Caco-2 (cell line): ENCODE measurements at regions not wholly inside any gene's neighbourhood (a gene's known extent, or its start where the extent isn't known, plus 50 kb on each side); places are given as distances from the start of the nearest gene placed in this dataset.

Experiments
- BruUV-seq: library from RNA; stranded (reverse); fragments of 400-500 nt; replicated peaks from 2 replicates; lab custom pipeline; 2021; lab: Mats Ljungman, UMichigan
- CTCF ChIA-PET: fragments of 300-600 bp; sonication (Branson Sonifier 250); formaldehyde crosslinking; loops from one replicate; lab custom pipeline; 2022; ENCODE audit warnings: antibody characterized with exemption; lab: Charles Lee
- POLR2A ChIA-PET: fragments of 300-600 bp; sonication (Branson Sonifier 250); formaldehyde crosslinking; loops from one replicate; lab custom pipeline; 2022; ENCODE audit warnings: antibody characterized with exemption; lab: Charles Lee
- DNase-seq, 2 experiments: peaks; one replicate each; pipeline versions ENCODE4 v3.0.0 to v3.0.0-alpha.2; 2020 to 2022
- H3K27me3 ChIP-seq: replicated peaks from 2 replicates; pipeline ENCODE4 v1.6.0; 2011; ENCODE audit warnings: low read length; ENCODE audit not compliant: control insufficient read depth, insufficient read depth
- H3K36me3 ChIP-seq: 2 replicates; pipeline ENCODE4 v1.5.1; 2011; ENCODE audit warnings: low read length; ENCODE audit not compliant: control insufficient read depth, insufficient read depth
- H3K4me1 ChIP-seq: fragments of 250-450 bp; sonication (Bioruptor Pico); 2 replicates; pipeline ENCODE4 v1.5.1; 2020; ENCODE audit warnings: mild to moderate bottlenecking
- H3K4me3 ChIP-seq: 2 replicates; pipeline ENCODE4 v1.5.1; 2011; ENCODE audit warnings: low read depth, mild to moderate bottlenecking, control low read depth, low read length
- H3K9me3 ChIP-seq: fragments of 250-450 bp; sonication (Bioruptor Pico); 2 replicates; pipeline ENCODE4 v1.5.1; 2020; ENCODE audit warnings: mild to moderate bottlenecking, moderate library complexity
- H3K27ac Mint-ChIP-seq: one replicate; pipeline ENCODE4 v1.8.0; 2022; ENCODE audit warnings: mixed read lengths; ENCODE audit not compliant: unreplicated experiment
- H3K27me3 Mint-ChIP-seq: one replicate; pipeline ENCODE4 v1.8.0; 2022; ENCODE audit warnings: mixed read lengths; ENCODE audit not compliant: insufficient read depth, unreplicated experiment
- H3K36me3 Mint-ChIP-seq: one replicate; pipeline ENCODE4 v1.8.0; 2022; ENCODE audit warnings: mild to moderate bottlenecking, mixed read lengths; ENCODE audit not compliant: insufficient read depth, unreplicated experiment
- H3K4me1 Mint-ChIP-seq: one replicate; pipeline ENCODE4 v1.8.0; 2022; ENCODE audit warnings: low read depth, mixed read lengths; ENCODE audit not compliant: unreplicated experiment
- H3K4me3 Mint-ChIP-seq: one replicate; pipeline ENCODE4 v1.8.0; 2022; ENCODE audit warnings: mild to moderate bottlenecking, moderate library complexity, mixed read lengths; ENCODE audit not compliant: unreplicated experiment
- H3K9me3 Mint-ChIP-seq: one replicate; pipeline ENCODE4 v1.8.0; 2022; ENCODE audit warnings: mixed read lengths; ENCODE audit not compliant: unreplicated experiment
- CTCF ChIP-seq, 2 experiments: fragments of 200-600 bp in 1 of 2; IDR thresholded peaks; 1 replicate in 1 of 2; 2 replicates in 1 of 2; pipeline versions ENCODE4 v1.5.1 to v1.8.0; 2011 to 2022; ENCODE audit warnings: antibody characterized with exemption in 1 of 2, control low read depth in 1 of 2, inconsistent platforms in 1 of 2, low read depth in 1 of 2, low read length in 1 of 2, mild to moderate bottlenecking in 1 of 2, moderate library complexity in 1 of 2; ENCODE audit not compliant: insufficient read depth in 1 of 2, severe bottlenecking in 1 of 2, unreplicated experiment in 1 of 2
- intact Hi-C: fragments of 100-400 bp; cut with micrococcal nuclease; formaldehyde crosslinking; loops from one replicate; pipeline ENCODE4 v1.10.0; 2022; ENCODE audit not compliant: unreplicated experiment

GRCh38 chr12:85393606-85394005 lies 113.6 kb downstream of the ALX1 start:
- ChIA-PET CTCF (no interaction called here), POLR2A (no interaction called here)
- intact Hi-C loops, result no loop called here
- Histone ChIP-seq H3K4me1 (no peaks in the 10 kb centered on the region), H3K9me3 (no peaks in the 10 kb centered on the region), H3K27me3 (no peaks in the 10 kb centered on the region), H3K36me3 (no peaks in the 10 kb centered on the region), H3K4me3 (no peak overlapping the region)
- BruUV-seq, result no TSS peak
- Mint-ChIP-seq H3K27ac (no peak overlapping the region), H3K36me3 (no peaks in the 10 kb centered on the region), H3K9me3 (no peaks in the 10 kb centered on the region), H3K4me1 (no peaks in the 10 kb centered on the region), H3K4me3 (no peak overlapping the region), H3K27me3 (no peaks in the 10 kb centered on the region)
- TF ChIP-seq CTCF (IDR thresholded peaks at IDR 0.05; ENCODE audit: insufficient read depth in 1 of 2, low read depth in 1 of 2, low read length in 1 of 2, severe bottlenecking in 1 of 2, unreplicated experiment in 1 of 2), result no peak
- no peak for DNase-seq

- no peaks in the 10 kb centered on the region for H3K36me3 ChIP-seq
- no peak for DNase-seq
- intact Hi-C loops, result no loop called here
- no peaks in the 10 kb centered on the region for H3K9me3 ChIP-seq
- Mint-ChIP-seq H3K4me3 (no peak overlapping the region), H3K27ac (no peak overlapping the region), H3K9me3 (no peaks in the 10 kb centered on the region), H3K27me3 (no peaks in the 10 kb centered on the region), H3K4me1 (no peaks in the 10 kb centered on the region), H3K36me3 (no peaks in the 10 kb centered on the region)
- no peak for TF ChIP-seq CTCF (IDR thresholded peaks at IDR 0.05; ENCODE audit: insufficient read depth in 1 of 2, low read depth in 1 of 2, low read length in 1 of 2, severe bottlenecking in 1 of 2, unreplicated experiment in 1 of 2)
- no TSS peak for BruUV-seq
- H3K4me3 ChIP-seq, result no peak overlapping the region
- no peaks in the 10 kb centered on the region for H3K27me3 ChIP-seq
- POLR2A ChIA-PET, result no interaction called here
- CTCF ChIA-PET, result no interaction called here
- H3K4me1 ChIP-seq, result no peaks in the 10 kb centered on the region
Measured at GRCh38 chr12:85394065-85394464, 114.0 kb downstream of the ALX1 start.

- no peak overlapping the region for H3K27ac Mint-ChIP-seq
- H3K4me3 ChIP-seq, result no peak overlapping the region
- no peak overlapping the region for H3K4me3 Mint-ChIP-seq
- no peaks in the 10 kb centered on the region for H3K4me1 ChIP-seq
- no peaks in the 10 kb centered on the region for H3K9me3 Mint-ChIP-seq
- no peaks in the 10 kb centered on the region for H3K36me3 ChIP-seq
- intact Hi-C loops, result no loop called here
- DNase-seq, result no peak
- ChIA-PET POLR2A (no interaction called here), CTCF (no interaction called here)
- no peaks in the 10 kb centered on the region for H3K9me3 ChIP-seq
- TF ChIP-seq CTCF (IDR thresholded peaks at IDR 0.05; ENCODE audit: insufficient read depth in 1 of 2, low read depth in 1 of 2, low read length in 1 of 2, severe bottlenecking in 1 of 2, unreplicated experiment in 1 of 2), result no peak
- H3K27me3 ChIP-seq, result no peaks in the 10 kb centered on the region
- H3K36me3 Mint-ChIP-seq, result no peaks in the 10 kb centered on the region
- BruUV-seq, result no TSS peak
- no peaks in the 10 kb centered on the region for H3K27me3 Mint-ChIP-seq
- H3K4me1 Mint-ChIP-seq, result no peaks in the 10 kb centered on the region
Measured at GRCh38 chr12:85394809-85395208, 114.8 kb downstream of the ALX1 start.
